GM18505 (cell line): ENCODE measurements at regions not wholly inside any gene's neighbourhood (a gene's known extent, or its start where the extent isn't known, plus 50 kb on each side); places are given as distances from the start of the nearest gene placed in this dataset.
"Not testable (repeated sequence)": the region's sequence is repeated elsewhere in the genome, so short reads cannot be mapped to it uniquely, and the experiment has no call there.

Source experiments
- ATAC-seq: cut with Tn5 transposase; IDR thresholded peaks from one replicate; pipeline ENCODE4 v1.9.1; 2021; ENCODE audit not compliant: unreplicated experiment
- POLR2A ChIP-seq: IDR thresholded peaks from 4 replicates; pipeline ENCODE4 v1.6.1; 2011; ENCODE audit warnings: borderline replicate concordance; ENCODE audit not compliant: insufficient read depth, insufficient read length; ENCODE audit errors: extremely low read depth

- TF ChIP-seq POLR2A: no peak
- ATAC-seq: no peak
Observed at GRCh38 chrX:150226223-150226965, 136.7 kb upstream of the MAMLD1 start.

DNA sequence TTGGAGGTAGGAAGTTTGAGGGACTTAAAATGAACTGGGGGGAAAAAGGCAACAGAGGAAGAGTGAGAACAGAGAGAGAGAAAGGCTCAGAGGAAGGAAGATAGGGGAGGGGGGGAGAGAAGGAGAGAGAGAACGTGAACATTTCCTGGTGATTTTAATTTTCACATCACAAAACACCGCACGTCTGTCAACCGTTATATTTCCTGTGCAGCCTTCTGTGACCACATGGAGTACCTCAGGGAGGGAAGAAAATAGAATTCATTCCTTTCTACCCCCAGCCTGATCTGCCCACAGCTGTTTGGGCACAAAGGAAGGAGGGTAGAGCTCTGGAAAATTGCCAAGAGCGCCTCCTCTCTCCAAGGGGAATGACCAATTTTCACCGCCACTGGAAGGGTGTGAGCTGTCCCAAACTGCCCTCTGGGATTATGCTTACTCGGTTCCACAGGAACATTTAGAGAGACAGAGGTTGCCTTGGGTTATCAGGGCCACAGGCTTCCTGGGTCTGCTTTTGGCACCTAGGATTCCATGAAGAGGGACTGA is 135.7 kb upstream of the MAMLD1 start:
- ATAC-seq: no peak
- TF ChIP-seq POLR2A: no peak

GRCh38 chrX:150227873-150228410 is 135.2 kb upstream of the MAMLD1 start:
- ATAC-seq: no peak
- no peak for TF ChIP-seq POLR2A

DNA sequence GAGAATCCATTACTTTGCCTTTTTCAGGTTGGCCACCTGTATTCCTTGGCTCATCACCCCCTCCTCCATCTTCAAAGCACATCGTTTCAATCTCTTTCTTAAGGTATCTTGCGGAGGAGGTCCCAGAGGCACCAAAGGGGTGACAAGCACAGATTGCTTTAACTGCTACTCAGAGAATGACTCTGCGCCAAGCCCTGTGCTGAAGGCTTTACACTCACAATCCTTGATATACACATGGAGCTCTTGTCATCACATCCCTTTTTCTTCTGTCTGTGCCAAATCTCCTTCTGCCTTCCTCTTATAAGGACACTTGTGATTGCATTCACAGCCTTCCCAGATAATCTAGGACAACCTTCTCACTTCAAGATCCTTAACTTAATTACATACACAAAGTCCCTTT is 134.7 kb upstream of the MAMLD1 start:
- TF ChIP-seq POLR2A: no peak
- ATAC-seq: no peak

GRCh38 chrX:150229030-150229429 is 134.1 kb upstream of the MAMLD1 start:
- no peak for TF ChIP-seq POLR2A
- ATAC-seq: no peak

DNA sequence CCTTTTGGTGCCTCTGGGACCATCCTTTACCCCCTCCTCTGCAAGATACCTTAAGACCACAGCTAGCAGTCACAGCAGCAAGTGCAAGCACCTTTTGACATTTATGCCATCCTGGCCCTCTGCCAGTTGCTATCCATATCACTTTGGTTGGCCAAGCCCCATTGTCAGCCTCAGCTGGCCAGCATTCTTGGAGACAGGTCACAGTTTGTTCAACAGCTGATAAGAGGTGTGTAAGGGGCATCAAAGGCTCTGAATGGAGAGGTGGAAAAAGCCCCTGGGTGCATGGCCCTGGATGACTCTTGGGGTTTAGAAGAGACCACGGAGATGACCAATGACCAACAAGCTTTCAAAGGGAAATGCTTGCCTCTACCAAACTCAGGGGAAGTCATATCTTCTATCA is 133.6 kb upstream of the MAMLD1 start:
- no peak for ATAC-seq
- no peak for TF ChIP-seq POLR2A

DNA sequence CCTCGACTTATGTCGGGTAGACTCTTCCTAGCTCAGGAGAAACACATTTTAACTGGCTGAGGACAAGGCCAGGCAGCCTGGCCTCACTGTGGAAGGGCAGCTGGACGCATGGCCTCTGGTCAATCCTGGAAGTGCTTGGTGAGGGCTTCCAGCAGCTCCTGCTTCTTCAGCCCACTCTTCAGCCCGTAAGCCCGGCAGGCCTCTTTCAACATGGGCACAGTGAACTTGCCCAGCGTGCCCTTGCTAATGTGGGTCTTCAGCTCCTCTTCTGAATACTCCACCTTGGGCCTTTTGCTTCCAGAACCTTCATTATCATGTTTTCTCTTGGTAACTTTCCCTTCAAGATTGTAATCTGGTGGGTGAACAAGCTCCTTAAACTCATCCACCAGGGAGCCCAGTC is 132.2 kb upstream of the MAMLD1 start:
- not testable (repeated sequence) for ATAC-seq

- ATAC-seq: not testable (repeated sequence)
Observed at GRCh38 chrX:150231368-150231767, 131.7 kb upstream of the MAMLD1 start.

DNA sequence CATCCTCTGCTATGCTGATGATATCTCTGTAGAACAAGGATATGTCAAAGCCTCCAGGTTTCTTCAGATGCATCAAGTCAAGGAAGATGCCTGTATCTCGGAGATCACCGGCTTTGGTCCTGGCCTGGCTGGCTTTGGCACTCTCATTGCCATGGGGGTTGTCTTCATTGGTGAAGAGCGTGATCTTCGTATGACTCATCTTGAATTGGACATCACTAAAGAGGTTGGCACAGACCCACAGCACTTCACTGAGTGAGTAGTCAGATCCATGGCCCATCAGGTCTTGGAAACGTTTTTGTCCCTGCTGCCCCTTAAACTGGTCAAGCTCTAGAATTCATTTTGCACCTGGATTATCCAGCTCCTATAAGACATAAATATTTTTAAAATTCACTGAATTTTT is 130.9 kb upstream of the MAMLD1 start:
- not testable (repeated sequence) for ATAC-seq

DNA sequence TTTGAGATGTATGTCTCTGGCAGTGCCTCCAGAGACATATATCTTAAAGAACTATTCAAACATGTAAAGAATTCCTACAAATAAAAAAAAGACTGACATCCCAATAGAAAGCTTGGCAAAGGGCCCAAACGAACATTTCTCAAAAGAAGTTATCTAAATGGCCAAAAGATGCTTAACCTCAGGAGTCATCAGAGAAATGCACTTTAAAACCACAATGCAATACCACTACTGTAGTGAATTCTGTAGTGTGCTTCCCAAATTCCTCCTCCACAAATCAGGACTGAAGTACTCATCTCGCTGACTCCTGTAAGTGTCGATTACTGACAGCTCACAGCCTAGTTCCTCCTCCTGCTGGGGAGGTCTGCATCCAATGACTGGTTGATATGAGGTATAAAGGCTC is 129.0 kb upstream of the MAMLD1 start:
- no peak for ATAC-seq
- no peak for TF ChIP-seq POLR2A

GRCh38 chrX:150236327-150236726 is 126.8 kb upstream of the MAMLD1 start:
- no peak for TF ChIP-seq POLR2A
- no peak for ATAC-seq

GRCh38 chrX:150238632-150239382 is 124.3 kb upstream of the MAMLD1 start:
- TF ChIP-seq POLR2A: no peak

DNA sequence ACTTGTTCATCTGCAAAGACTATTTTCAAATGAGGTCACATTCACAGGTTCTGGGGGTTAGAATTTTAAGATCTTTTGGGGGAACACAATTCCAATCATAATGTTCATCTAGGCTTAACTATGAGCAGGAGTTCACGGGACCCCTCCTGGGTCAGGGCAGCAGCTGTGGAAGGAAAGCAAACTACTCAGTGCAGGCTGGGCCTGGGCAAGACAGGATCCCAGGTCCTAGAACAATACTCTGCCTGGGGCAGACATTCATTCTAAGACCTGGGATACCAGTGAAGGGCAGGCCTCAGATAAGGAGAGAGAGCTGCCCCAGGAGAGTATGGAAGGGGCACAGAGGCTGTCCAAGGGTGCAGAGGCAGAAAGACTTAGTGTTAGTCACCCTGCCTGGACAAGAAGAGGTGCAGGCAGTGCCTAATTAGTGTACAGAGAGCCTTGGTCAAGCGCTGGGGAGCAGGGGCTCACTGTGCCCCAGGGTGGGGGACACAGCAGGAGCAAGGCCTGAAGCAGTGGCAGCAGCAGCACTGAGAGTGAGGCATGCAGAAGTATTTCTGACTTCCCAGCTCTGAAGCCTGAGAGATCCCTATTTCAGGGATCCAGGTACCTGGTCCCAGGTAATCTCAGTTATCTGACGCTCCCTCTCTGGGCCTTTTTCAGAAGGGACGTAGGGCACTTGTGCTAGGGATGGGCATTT is 123.0 kb upstream of the MAMLD1 start:
- no peak for ATAC-seq
- TF ChIP-seq POLR2A: no peak

More at GRCh38 chrX:150238632-150239382, 124.3 kb upstream of the MAMLD1 start:
- ATAC-seq: no peak

DNA sequence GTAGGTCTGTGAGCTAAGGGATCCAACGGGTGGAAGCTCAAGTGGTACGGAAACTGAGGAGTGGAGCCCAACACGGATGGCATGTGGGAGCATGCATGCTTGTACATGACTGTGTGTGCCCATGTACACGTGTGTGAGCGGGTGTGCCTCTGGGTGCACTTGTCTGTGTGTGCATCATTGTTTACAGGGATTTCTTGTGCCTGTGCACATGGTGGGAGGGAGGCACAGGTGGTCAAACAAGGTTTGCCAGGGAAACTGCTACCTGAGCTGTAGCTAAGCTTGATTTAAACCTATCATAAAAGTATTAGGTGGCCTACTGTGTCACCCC is 122.5 kb upstream of the MAMLD1 start:
- ATAC-seq: no peak
- no peak for TF ChIP-seq POLR2A
